IPS-NIHi7 (cell line): ENCODE measurements at regions not wholly inside any gene's neighbourhood (a gene's known extent, or its start where the extent isn't known, plus 50 kb on each side); places are given as distances from the start of the nearest gene placed in this dataset.
"Not testable (repeated sequence)": the region's sequence is repeated elsewhere in the genome, so short reads cannot be mapped to it uniquely, and the experiment has no call there.

ENCODE experiments used
- DNase-seq: peaks from one replicate; pipeline ENCODE4 v3.0.0; 2012; ENCODE audit warnings: mixed read lengths; ENCODE audit errors: extremely low spot score

DNA sequence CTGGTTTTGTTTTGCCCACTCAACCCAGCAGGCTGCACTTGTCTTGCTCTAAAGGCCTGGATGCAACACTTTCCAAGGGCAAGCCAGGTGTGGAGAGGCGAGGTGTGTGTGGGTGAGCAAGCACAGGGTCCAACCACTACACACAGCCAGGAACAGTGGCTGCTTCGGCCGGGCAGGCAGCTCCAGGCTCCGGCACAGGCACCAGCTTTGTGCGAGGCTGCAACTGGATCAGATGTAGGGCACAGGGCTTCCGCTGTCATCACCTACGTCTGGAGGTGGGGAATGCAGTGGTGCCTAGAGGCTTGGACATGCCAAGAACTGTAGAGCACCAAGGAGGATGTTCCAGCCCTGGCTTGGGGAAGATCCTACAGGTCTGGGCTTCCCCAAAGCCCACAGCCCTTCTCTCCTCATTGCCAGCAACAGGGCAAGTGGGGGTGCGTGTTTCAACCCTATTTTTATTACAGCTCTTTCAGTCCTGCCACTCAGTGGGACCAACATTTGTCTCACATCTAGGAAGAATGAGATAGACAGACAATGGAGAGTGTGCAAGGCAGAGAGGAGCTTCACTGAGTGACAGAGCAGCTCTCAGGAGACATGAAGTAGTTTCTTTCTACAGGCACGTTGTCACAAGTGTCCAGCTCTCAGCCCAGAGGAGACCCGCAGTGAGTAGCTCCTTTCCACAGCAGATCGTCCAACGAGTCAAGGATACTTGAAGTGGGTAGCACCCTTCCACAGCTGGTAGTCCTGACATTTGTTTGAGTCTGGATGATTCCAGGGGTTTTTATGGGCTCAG lies 622.2 kb downstream of the CDH9 start:
- DNase-seq, result no peak

DNA sequence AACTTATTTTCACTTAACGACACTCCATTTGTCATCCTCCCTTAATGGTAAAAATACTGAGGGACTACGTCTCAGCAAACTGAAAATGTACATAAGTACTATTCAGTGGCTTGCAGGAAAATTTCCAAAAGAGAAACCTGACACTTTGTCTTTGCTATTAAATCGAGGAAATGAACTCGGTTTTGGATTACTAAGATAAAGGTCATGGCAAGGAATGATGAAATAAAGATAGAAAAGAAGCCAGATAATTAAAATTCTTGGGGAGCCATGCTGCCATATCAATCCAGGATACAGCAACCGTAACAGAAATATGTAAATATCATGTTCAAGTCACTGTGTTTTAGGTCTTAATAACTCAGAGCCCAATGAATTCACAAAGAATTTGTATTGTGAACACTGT lies 647.8 kb downstream of the CDH9 start:
- DNase-seq, result no peak

DNA sequence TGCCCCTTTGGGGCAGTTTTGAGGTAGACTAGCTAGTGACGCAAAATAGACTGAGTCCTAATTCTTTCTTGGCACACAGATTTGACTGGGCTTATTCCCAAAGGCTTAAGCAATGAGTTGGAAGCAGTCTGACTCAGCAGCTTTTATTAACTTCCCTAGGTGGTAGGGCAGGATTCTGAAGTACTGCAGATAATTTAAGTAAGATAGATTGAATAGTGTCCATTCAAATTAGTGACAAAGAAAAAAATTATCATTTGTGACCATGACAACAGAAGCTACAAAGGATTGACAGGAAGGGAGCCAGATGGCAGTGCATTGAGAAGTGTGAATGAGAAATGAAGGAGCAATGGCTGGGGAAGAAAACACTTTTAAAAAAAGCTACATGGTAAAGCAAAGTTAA lies 649.4 kb downstream of the CDH9 start:
- DNase-seq, result no peak

DNA sequence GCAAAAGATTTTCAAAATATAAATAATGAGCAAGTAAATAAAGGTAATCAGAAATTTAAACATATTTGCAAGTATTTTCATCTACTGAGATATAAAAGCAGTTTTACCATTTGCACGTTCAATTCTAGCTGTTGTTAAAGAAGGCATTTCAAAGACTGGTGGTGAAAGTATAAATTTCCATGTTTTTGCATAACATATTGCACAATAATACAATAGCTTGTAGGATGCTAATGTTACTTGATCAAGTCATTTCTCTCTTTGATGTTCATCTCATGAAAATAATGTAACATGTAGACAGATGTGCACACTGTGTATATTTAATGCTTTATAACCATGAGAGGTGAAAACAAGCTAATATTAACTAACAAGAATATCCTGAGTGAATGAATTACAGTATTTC lies 651.9 kb downstream of the CDH9 start:
- no peak for DNase-seq

DNA sequence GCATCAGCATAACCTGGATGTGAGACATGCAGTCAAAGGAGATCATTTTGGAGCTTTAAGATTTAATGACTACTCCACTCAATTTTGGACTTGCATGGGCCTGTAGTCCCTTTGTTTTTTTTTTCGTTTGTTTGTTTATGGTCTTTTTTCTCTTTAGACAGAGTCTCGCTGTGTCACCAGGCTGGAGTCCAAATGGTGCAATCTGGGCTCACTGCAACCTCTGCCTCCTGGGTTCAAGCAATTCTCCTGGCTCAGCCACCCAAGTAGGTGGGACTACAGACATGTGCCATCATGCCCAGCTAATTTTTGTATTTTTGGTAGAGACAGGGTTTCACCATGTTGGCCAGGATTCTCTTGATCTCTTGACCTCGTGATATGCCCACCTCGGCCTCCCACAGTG lies 673.8 kb downstream of the CDH9 start:
- not testable (repeated sequence) for DNase-seq

DNA sequence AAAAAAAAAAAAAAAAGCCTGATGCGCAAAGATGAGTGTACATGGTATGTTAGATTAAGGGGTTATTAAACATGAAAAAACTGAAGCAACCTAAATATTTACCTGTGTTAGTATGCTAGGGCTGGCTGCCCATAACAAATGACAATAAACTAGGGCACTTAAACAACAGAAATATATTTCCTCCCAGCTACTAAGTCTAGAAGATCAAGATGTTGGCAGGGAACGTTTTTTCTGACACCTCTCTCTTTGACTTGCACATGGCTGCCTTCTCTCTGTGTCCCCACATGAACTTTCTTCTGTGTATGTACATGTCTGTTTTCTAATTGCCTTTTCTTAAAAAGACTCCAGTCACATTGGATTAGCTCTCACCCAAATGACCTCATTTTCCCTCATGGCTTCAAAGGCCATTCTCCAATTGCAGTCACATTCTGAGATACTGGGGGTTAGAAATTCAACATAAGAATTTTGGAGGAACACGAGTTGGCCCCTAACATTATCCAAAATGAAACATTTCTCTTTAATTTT lies 694.5 kb downstream of the CDH9 start:
- no peak for DNase-seq

DNA sequence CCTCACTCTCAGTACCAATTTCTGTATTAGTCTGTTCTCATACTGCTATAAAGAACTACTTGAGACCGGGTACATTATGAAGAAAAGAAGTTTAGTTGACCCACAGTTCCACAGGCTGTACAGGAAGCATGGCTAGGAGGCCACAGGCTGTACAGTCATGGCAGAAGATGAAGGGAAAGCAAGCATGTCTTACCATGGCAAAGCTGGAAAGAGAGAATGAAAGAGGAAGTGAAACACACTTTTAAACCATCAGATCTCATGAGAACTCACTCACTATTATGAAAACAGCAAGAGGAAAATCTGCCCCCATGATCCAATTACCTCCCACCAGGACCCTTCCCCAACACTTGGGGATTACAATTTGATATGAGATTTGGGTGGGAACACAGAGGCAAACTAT lies 698.8 kb downstream of the CDH9 start:
- no peak for DNase-seq

DNA sequence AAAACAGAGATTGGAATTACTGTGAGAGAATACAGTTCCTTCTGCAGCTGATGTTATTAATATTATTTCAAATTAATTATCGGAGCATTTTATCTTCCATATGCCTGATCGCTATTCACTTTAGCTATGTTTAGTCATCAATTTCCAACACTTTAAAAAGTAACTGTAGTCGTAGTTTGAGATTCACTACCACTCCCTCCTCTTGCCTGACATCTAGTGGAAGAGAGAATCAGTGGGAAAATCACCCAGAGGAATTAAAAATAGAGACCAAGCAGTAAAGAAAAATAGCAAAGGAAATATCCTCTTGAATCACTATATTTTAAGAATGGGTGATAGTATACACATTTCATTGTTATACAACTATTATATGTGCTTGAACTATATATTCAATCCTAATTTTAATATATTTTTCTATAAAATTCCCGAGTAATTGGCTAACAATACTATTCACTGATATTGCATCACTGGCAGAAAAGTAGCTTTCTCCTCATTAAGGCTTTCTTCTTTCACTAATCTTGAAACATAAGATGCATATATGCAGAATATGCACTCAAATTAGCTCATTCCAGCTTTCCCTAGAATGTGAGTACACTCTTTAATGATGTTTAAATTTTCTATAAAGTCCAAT lies 708.7 kb downstream of the CDH9 start:
- no peak for DNase-seq

DNA sequence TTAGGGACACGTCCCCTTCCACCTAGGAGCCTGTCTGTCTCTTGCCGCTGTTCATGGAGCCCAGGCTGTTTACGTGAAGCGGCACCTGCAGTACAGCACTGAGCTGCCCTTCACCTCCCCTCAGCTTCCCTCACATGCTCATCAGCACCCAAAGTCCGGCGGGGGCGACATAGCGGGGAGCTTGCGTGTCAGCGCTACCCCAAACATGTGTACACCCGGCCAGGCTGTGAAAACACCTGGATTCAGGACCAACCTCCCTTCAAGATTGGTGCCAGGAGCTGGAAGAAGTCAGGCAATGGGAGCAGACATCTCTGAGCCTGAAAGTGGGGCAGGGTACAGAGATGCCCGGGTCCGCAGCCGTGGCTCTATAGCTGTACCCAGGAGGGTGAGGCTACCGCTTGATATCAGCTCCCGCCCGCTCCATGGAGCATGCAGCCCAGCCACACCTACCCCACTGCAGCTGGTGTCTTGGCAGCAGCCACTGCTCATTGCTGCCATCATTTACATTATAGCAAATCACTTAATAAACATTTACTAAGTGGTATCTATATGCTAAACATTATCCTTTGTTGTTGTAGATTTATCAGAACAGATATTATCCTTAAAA lies 712.1 kb downstream of the CDH9 start:
- DNase-seq, result no peak

DNA sequence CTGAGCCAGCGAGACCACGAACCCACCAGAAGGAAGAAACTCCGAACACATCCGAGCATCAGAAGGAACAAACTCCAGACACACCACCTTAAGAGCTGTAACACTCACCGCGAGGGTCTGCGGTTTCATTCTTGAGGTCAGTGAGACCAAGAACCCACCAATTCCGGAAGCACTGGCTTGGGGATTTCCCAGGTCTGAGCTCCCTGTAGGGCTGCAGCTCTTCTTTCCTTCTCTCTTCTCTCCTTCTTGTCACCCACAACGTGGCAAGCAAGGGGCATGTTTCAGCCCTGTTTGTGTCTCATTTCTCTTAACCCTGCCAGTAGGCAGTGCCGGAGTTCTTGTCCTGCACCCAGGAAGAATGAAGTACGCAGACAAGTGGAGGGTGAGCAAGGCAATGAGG lies 713.0 kb downstream of the CDH9 start:
- not testable (repeated sequence) for DNase-seq

DNA sequence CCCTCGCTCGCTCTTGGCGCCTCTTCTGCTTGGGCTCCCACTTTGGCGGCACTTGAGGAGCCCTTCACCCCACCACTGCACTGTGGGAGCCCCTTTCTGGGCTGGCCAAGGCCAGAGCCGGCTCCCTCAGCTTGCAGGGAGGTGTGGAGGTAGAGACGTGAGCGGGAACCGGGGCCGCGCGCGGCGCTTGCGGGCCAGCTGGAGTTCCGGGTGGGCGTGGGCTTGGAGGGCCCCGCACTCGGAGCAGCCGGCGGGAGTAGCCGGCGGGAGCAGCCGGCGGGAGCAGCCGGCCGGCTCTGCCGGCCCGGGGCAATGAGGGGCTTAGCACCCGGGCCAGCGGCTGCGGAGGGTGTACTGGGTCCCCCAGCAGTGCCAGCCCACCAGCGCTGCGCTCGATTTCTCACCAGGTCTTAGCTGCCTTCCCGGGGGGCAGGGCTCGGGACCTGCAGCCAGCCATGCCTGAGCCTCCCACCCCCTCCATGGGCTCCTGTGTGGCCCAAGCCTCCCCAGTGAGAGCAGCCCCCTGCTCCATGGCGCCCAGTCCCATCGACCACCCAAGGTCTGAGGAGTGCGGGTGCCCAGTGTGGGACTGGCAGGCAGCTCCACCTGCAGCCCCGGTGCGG lies 714.0 kb downstream of the CDH9 start:
- DNase-seq, result not testable (repeated sequence)

DNA sequence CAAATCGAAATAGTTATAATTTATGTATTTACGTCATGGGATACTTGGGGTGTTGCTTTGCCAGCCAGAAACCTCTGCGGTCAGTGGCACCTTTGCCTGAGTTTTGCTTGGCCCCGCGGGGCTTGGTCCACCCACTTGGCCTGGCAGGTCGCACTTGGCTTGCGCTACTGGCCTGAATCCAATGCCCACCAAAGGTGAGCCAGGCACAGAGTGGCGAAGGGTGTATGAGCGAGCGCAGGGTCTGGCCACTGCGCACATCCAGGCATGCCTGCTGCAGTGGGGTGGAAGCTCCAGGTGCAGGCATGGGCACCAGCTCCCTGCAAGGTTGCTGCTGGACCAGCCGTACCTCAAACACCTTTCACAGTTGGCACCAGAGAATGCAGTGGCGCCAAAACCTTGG lies 714.6 kb downstream of the CDH9 start:
- no peak for DNase-seq

DNA sequence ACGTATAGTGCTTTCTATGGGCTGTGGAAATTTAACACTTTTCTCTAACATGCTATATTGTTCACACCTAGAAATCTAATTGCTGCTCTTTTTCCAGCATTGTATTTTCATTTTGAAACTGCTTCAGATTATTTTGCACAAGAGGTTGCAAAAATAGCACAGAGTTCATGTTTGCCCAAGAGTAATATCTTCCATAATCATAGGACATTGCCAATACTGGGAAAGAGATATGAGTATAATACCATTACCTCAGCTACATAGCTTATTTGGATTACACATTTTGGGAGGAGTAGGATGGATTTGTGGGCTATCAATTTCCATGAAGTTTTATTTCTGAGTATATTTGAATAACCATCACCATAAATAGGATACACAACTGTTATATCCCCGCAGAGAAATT lies 717.1 kb downstream of the CDH9 start:
- no peak for DNase-seq

DNA sequence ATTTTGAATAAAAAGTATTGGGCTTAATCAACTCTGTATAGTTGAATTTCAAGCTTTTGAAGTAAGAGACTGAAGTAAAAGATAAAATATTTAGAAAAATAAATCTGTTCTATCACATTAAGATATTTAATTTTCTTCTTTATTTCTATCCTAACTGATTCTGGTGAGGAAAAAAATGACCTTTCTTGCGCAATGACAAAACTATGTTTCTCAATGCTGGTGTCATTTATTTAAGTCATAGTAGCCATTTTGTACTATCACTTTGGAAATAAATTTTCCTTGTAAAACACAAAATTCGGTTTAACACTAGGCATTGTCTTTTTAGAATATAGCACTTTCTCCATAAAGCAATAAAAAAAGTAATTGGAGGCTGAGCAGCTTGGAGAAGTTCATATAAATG lies 728.0 kb downstream of the CDH9 start:
- no peak for DNase-seq

DNA sequence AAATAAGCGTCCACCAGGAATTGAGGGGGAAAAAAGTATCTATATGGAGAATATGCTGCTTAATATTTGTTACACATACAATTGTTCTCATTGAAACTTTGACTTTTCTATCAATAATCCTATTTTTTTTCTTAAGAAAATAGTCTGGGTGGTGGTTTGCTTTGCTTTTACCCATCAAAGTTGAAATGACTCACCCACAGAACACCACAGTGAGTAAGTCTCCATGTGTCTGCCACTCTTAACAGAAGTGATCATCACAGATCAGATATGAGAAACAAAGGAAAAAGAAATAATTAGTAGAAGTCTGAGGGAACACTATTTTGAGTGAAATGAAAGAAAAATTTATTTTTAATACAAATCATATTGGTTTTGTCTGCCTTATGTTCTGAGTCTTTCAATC lies 742.8 kb downstream of the CDH9 start:
- no peak for DNase-seq

DNA sequence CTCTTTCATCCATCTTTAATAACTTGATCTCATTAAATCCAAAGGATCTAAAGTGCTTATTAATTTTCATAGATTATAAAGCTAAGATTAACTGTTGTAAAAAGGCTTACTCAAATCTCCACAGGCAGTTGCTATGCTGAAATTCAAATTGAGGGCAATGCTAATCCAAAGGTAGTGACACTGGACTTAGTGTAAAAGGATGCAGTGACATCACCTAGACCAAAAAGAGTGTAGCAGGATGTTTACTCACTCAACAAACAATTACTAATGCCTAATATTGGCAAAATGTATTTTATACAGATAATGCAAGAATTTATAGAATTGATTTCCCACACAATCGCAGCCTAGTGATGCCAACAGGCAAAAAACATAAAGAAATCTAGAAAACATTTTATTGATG lies 756.2 kb downstream of the CDH9 start:
- DNase-seq, result no peak

DNA sequence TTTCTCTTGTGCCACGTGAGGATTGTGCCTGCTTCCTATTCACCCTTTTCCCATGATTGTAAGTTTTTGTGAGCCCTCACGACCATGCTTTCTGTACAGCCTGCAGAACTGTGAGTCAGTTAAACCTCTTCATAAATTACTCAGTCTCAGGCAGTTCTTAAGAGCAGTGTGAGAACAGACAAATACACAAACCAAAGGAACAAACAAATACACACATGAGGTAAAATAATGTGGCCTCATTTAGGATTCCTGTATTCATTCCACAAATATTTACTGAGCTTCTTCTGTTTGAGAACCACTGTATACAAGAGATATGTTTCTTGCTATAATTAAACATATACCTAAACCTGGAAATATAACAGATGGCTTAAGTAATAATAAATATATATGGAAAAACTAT lies 760.3 kb downstream of the CDH9 start:
- no peak for DNase-seq

DNA sequence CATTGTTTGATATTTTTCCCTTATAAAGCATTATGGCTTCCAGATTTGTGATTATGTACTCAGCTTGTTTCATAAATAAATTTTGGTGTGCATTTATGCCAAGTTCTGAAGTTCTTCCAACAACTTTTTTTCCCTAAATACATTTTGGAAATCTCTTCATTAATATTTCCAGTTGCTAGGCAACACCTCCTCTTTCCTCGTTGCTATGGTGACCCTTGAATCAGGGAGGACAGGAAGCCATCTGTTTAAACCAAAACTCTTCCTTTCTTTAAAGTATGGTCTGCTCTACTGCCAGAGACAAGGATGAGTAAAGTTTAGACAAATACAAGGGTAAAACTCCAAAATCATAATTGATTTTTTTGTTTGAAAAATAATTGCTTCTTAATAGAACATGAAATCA lies 779.3 kb downstream of the CDH9 start:
- DNase-seq, result no peak

DNA sequence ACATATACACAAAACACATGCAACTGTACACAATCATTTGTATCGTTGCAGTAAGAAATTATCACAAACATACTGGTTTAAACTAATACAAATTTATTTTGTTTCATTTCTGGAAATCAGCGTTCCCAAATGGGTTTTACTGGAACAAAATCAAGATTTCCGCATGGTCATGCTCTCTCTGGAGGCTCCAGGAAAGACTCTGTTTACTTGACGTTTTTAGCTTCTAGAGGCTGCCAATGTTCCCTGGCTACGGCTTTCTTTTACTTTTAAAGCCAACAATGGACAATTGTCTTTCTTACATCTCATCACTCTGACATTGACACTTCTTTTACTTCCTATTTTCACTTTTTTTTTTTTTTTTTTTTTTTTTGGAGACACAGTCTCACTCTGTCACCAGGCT lies 793.1 kb downstream of the CDH9 start:
- DNase-seq, result no peak

DNA sequence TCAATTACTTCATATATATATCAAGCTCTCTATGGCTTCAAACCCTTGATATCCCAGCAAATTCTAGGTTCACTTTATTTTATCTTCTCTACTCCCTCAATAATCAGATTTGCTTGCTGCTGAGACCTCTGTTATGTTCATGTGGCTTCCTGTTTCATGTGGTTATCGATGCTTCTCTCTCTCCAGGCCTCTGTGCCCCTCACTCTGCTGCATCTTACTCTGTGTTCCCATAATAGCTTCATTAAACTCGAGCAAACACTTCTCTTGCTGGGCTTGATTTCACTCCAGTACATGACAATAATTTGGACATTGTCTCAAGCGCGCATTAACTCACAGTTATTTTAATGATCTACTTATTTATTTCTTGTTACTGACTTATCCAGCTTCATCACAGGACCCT lies 798.8 kb downstream of the CDH9 start:
- no peak for DNase-seq

DNA sequence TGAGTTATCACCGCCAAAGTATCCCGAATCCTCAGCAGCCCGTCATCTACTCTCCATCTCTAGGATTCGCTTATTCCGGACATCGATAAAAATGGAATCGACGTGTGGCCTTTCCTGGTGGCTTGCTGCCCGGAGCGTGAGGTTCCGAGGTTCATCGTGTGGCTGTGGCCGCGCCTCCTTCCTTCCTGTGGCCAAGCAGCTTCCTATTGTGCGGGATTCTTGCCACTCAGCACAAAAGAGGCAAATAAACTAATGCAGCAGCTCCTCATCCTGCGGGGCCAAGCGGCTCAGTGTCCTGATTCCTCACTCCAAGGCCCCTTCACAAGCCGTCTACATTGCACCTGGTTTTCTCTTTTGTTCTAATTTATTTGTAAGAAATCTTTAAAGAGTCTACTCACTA lies 800.9 kb downstream of the CDH9 start:
- no peak for DNase-seq

DNA sequence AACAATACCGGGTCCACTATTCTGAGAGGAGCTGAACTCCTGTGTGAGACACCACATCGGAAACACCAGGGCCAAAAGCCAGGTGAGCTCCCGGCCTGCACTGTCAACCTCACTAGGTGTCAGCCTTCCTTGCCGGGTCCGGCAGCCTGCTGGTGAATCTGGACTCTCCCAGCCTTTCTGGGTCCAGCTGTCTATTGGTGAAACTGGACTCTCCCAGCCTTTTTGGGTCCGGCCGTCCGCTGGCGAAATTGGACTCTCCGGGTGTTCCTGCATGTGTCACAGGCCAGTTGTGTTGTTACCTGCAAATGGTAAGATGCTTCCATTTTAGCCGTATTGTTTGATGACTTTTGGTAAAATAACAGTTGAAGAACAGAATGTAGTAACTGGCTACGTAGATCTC lies 801.5 kb downstream of the CDH9 start:
- DNase-seq, result no peak

DNA sequence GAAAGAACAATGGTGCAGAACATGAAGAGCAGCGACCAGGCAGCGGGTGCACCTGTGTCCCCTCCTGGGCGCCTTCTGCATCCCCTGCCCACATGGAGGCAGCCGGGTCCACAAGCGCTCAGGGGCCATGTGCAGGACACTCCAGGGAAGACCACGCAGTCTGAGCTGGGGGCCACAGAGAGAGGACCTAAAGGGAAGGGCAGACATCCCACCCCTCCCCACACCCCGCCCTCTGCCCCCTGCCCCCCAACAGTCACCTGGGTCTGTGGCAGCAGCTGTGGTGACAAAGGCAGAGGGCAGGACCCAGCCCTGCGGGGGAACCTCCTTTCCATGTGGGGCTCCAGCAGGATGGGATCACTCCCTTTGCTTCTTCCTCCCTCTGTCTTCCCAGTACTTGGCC lies 805.7 kb downstream of the CDH9 start:
- DNase-seq, result no peak
